Osteoblast (primary cell): ENCODE measurements at regions not wholly inside any gene's neighbourhood (a gene's known extent, or its start where the extent isn't known, plus 50 kb on each side); places are given as distances from the start of the nearest gene placed in this dataset.

Source experiments
- DNase-seq: peaks from one replicate; pipeline ENCODE4 v3.0.0; 2011; ENCODE audit warnings: low spot score, mixed read lengths; ENCODE audit not compliant: insufficient read length; ENCODE audit errors: missing footprints
- H2AFZ ChIP-seq: 2 replicates; pipeline ENCODE4 v1.6.0; 2011; ENCODE audit warnings: mild to moderate bottlenecking, low read length
- H3K27ac ChIP-seq: 2 replicates; pipeline ENCODE4 v1.5.1; 2011; ENCODE audit warnings: mild to moderate bottlenecking, low read depth, low read length, moderate library complexity
- H3K27me3 ChIP-seq: 2 replicates; pipeline ENCODE4 v1.6.0; 2012; ENCODE audit warnings: mild to moderate bottlenecking, control low read depth, inconsistent platforms, low read length, moderate library complexity; ENCODE audit not compliant: insufficient read depth
- H3K36me3 ChIP-seq: 2 replicates; pipeline ENCODE4 v1.5.1; 2011; ENCODE audit warnings: mild to moderate bottlenecking, low read length, control low read depth, moderate library complexity; ENCODE audit not compliant: insufficient read depth
- H3K4me1 ChIP-seq: 2 replicates; pipeline ENCODE4 v1.5.1; 2011; ENCODE audit warnings: mild to moderate bottlenecking, low read length, control low read depth, moderate library complexity; ENCODE audit not compliant: insufficient read depth
- H3K4me2 ChIP-seq: 2 replicates; pipeline ENCODE4 v1.6.0; 2011; ENCODE audit warnings: mild to moderate bottlenecking, low read length; ENCODE audit not compliant: insufficient read depth
- H3K4me3 ChIP-seq: fragments of 200-600 bp; sonication (generic); 3 replicates; pipeline ENCODE4 v1.5.1; 2012; ENCODE audit warnings: mild to moderate bottlenecking, low read length, inconsistent platforms; ENCODE audit not compliant: insufficient read depth
- H3K79me2 ChIP-seq: 2 replicates; pipeline ENCODE4 v1.6.0; 2012; ENCODE audit warnings: mild to moderate bottlenecking, low read length, control low read depth, inconsistent platforms; ENCODE audit not compliant: insufficient read depth
- H3K9me3 ChIP-seq: 2 replicates; pipeline ENCODE4 v1.5.1; 2011; ENCODE audit warnings: low read depth, low read length, control low read depth
- H4K20me1 ChIP-seq: 2 replicates; pipeline ENCODE4 v1.6.0; 2012; ENCODE audit warnings: mild to moderate bottlenecking, low read length, control low read depth; ENCODE audit not compliant: insufficient read depth
- CTCF ChIP-seq: IDR thresholded peaks from 2 replicates; pipeline ENCODE4 v1.5.1; 2011; ENCODE audit warnings: mild to moderate bottlenecking, low read depth, low read length, moderate library complexity; ENCODE audit errors: extremely low read depth

GRCh38 chr6:21382821-21383449 lies 210.6 kb upstream of the SOX4 start:
- TF ChIP-seq CTCF, result no peak
- Histone ChIP-seq H3K9me3 (no peaks in the 10 kb centered on the region), H3K36me3 (no peaks in the 10 kb centered on the region), H2AFZ (no peak overlapping the region), H3K4me3 (no peak overlapping the region), H3K4me2 (no peak overlapping the region), H3K4me1 (peaks cover 7% of the 10 kb centered on the region), H3K27ac (no peak overlapping the region), H4K20me1 (no peaks in the 10 kb centered on the region), H3K79me2 (no peaks in the 10 kb centered on the region), H3K27me3 (no peaks in the 10 kb centered on the region)
- DNase-seq, result no peak

- no peak overlapping the region for H3K27ac ChIP-seq
- TF ChIP-seq CTCF, result no peak
- H3K27me3 ChIP-seq, result no peaks in the 10 kb centered on the region
- H2AFZ ChIP-seq, result no peak overlapping the region
- peaks cover 7% of the 10 kb centered on the region for H3K4me1 ChIP-seq
- no peaks in the 10 kb centered on the region for H4K20me1 ChIP-seq
- H3K9me3 ChIP-seq, result no peaks in the 10 kb centered on the region
- H3K36me3 ChIP-seq, result no peaks in the 10 kb centered on the region
- H3K79me2 ChIP-seq, result no peaks in the 10 kb centered on the region
- no peak for DNase-seq
- no peak overlapping the region for H3K4me2 ChIP-seq
- H3K4me3 ChIP-seq, result no peak overlapping the region
These were observed 210.0 kb upstream of the SOX4 start for GRCh38 chr6:21383450-21384085.

- Histone ChIP-seq H3K27ac (no peak overlapping the region), H3K4me3 (peak overlapping the region; percentile 8), H3K27me3 (no peaks in the 10 kb centered on the region), H3K36me3 (no peaks in the 10 kb centered on the region), H3K4me2 (peak overlapping the region; percentile 48), H3K9me3 (no peaks in the 10 kb centered on the region), H3K79me2 (no peaks in the 10 kb centered on the region), H3K4me1 (peaks cover 7% of the 10 kb centered on the region), H2AFZ (peak overlapping the region; percentile 77), H4K20me1 (no peaks in the 10 kb centered on the region)
- no peak for DNase-seq
- TF ChIP-seq CTCF, result no peak
These were observed 209.3 kb upstream of the SOX4 start for GRCh38 chr6:21384216-21384615.

- Histone ChIP-seq H4K20me1 (no peaks in the 10 kb centered on the region), H3K4me3 (no peak overlapping the region), H3K27me3 (no peaks in the 10 kb centered on the region), H3K4me2 (no peak overlapping the region), H3K79me2 (no peaks in the 10 kb centered on the region), H3K27ac (no peak overlapping the region), H3K9me3 (no peaks in the 10 kb centered on the region), H3K36me3 (no peaks in the 10 kb centered on the region), H2AFZ (no peak overlapping the region), H3K4me1 (peaks cover 7% of the 10 kb centered on the region)
- DNase-seq, result no peak
- no peak for TF ChIP-seq CTCF
These were observed 206.8 kb upstream of the SOX4 start for GRCh38 chr6:21386744-21387143.
